ENCODE measurements at regions not wholly inside any gene's neighbourhood (a gene's known extent, or its start where the extent isn't known, plus 50 kb on each side); places are given as distances from the start of the nearest gene placed in this dataset.

DNA sequence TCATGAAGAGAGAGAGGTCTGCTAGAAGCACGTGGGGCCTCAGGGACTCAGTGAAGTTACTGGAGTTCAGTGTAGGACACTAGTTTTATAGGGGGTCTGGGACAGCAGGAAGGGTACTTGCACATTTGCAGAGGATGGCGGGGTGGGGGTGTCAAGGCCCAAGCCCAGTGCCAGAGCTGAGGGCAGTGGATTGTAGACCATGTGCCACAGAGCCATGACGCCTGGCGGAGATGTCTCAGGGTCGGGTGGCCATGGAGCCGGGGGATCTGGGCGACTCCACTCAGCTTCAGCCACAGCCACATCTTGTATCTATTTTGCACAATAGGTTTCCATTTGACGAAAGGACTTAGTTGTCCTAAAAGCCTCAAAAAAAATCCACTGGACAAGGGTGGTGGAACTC, 50.4 kb upstream of the RGMA start:
- no peak for DNase-seq

DNA sequence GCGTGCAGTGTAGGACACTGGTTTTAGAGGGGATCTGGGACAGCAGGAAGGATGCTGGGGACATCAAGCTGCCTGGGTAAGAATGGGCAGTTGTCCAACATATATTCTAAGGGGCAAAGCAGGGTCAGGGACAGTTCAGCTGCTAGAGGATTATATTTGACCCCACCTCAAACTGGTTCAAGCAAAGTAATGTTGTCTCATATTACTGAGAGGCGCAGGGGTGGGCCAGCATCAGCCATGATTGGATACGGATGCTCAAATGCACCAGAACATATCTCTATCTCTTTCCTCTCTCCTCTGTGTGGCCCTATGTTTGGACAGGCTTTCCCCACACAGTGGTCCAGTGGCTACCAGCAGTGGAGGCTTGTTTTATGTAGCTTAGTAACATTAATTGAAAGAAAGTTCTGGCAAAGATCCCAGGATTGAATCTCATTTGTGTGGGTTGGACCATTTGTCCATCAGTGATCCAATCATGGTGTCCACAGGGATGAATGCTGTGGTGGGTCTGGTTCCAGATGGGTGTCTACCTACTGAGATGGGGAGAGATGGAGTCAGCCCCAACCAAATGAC, 49.8 kb upstream of the RGMA start:
- DNase-seq: no peak
